ENCODE measurements at regions not wholly inside any gene's neighbourhood (a gene's known extent, or its start where the extent isn't known, plus 50 kb on each side); places are given as distances from the start of the nearest gene placed in this dataset.

DNA sequence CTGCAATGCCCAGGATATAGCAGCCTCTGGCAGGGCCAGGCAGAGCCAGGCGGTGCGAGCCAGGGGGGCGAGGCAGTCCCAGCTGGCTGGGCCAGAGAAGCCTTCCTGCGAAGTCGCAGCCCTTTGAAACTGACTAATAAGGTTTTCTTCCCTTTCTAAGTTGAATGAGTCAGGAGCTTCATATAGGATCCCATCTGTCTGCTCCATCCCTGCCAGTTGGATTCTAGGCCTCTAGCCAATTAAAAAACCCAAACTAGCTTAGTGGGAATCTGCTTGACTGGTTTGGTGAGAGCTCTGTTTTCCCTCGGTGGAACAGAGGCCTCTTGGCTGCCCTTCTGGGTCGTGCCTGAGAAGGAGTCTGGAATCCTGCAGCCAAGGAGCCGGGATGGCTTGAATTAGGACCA, 70.1 kb upstream of the RAPGEF1 start:
- no peak for DNase-seq

DNA sequence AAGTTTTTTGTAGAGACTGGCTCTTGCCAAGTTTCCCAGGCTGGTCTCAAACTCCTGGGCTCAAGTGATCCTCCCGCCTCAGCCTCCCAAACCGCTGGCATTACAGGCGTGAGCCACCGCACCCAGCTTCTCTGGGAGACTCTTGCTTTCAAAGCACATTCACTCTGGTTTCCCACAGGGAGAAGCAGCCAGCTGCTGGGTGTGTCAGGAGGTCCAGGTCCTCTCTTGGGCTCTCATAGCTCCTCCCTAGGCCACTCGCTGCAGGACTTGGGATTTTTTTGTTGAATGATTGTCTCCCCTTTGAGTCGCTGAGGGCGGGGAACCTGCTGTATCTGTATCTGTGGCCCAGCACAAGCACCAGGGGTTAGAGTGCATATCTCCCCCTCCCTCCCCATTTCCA, 68.4 kb upstream of the RAPGEF1 start:
- no peak for DNase-seq

DNA sequence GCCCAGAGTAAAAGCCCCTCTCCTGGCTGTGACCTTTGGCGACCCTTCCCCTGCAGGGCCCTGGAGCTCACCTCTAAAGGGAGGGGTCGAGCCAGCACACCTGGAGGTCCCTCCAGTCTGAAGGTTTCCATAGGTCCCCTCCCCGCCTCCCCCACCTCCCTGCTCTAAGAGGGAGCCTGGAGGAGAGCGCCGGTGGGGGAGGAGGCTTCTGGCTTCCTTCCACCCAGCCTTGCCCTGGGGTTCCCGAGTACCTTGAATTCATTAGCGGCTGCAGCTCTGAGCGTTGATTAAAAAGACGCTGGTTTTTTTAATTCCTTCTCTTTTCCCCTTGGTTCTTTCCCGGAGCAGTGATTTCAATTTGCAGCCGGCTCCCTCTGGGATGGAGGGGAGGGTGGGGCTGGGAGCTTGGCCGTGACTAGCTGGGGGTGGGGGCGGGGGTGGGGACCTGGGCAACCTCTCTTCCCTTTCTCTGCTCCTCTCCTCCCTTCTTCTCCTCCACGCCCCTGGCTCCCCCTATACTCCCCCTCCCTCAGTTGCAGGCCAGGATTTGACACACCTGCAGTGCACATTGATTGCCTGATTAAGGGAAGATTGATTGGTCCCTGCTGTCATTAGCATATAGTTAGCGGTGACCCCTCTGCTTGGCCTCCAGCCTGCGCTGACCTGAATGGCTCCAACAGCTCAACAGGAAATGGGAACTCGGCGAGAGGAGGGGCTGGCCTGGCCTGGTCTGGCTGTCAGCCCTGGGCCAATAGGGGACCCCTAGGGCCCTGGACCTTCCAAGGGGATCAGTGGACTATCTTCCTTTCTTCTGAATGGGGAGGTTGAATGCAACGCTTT, 67.5 kb upstream of the RAPGEF1 start:
- no peak for DNase-seq

DNA sequence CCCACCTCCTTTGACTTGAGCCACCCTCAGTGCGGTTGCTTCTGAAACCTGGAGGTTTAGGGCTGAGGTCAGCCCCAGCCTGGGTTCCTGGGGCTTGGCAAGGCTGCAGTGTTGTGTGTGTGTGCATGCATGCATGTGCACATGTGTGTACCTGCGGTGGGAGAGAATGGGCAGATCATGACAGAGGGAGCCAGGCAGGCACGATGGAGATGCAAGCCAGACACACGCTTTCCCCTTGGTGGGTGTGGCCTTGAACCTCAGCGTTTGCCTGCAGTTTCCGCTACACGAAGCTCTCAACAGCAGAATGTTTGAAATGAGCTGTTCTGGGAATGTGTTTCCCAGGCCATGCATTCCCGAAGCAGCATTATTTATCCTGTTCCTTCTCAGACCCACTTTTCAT, 65.9 kb upstream of the RAPGEF1 start:
- DNase-seq: no peak

DNA sequence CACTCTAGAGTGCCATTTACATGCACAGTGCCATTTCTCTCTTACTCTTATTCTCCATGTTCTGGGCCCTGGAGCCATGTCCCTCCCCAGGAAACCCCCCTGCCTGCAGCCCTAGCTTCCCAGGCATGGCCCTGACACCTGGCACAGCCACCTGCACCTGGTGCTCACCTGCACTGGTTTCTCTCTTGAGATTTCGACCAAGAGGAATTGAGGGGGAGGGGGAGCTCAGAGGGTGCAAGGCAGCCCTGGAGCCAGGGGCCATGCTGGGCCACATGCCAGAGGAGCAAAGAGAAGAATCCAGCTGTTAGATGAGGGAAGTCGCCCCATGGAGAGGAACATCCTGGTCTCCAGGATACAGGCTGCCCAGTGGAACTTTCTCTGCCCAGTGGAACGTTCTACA, 65.0 kb upstream of the RAPGEF1 start:
- DNase-seq: no peak

DNA sequence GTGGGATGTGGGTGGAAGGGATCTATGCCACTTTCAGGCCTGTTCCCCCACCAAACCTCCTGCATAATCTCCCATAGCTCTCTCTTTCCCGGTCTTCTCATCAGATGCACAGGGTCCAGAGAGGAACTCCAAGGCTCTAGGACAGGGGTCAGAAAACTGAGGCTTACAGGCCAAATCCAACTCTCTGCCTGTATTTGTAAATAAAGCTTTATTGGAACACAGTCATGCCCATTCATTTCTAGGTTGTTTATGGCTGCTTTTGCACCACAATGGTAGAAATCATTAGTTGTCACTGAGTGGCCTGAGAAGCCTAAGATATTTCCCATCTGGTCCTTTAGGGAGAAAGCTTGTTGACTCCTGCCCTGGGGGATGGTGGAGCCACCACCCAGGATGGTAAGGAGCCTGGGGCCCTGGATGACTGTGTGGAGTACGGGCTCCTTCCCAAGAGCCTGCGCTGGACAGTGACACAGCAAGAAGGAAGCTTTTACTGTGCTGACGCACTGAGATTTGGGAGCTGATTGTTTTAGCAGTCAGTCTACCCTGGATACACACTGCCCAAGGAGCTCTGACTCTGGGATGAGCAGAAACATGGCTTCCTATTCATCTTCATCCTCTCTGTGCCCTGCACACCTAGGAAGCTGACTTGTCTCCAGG, 64.0 kb upstream of the RAPGEF1 start:
- DNase-seq: no peak

DNA sequence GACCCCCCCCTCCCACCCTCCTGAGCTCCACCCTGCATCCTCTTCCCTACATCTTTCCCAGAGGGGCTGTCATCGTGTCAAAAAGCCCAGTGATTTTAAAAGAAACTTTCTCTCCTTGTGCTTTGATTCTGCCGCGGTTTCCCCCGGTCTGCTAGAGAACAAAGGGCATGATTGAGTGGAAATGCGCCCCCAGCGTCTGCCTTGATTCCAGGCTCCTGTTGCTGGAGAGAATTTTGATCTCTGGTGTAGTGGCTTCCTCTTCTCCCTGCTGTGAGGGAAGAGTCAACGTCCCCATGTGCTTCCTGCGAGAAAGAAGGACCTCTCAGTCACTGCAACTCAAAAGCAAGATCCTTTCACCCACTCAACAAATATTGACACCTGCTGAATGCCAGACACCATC, 61.9 kb upstream of the RAPGEF1 start:
- DNase-seq: no peak

DNA sequence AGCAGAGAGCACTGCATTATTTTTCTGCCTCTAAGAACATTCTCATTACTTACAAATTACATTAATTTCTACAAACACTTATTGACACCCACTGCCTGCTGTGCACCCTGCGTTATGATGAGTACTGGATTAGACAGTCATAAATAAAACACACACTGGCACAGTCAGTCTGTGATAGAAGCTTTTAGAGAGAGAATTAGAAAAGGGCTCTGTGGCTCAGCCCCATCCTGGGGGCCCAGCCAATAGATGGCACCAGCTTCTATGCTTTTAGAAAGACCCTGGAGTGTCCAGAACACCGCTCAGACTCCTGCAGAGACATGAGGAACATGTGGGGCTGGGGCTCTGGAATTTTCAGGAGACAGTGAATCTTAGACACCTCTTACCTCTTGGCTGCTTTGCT, 61.0 kb upstream of the RAPGEF1 start:
- DNase-seq: no peak

DNA sequence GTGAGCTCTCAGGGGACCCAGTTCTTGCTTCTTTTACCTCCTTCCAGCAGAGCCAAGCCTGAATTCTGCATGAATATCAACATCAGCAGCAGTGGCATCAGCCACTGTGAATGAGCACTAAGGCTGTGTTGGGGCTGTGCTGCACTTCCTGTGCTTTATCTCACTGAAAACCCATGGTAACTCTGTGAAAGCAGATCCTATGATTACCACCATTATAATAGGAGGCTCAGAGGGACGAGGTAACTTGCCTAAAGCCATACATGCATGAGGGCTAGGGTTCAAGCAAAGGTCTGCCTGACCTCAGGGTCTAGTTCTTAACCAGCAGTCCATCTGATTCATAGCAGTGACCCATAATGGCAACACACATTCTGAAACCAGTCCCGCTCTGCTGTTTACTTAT, 60.5 kb upstream of the RAPGEF1 start:
- no peak for DNase-seq

DNA sequence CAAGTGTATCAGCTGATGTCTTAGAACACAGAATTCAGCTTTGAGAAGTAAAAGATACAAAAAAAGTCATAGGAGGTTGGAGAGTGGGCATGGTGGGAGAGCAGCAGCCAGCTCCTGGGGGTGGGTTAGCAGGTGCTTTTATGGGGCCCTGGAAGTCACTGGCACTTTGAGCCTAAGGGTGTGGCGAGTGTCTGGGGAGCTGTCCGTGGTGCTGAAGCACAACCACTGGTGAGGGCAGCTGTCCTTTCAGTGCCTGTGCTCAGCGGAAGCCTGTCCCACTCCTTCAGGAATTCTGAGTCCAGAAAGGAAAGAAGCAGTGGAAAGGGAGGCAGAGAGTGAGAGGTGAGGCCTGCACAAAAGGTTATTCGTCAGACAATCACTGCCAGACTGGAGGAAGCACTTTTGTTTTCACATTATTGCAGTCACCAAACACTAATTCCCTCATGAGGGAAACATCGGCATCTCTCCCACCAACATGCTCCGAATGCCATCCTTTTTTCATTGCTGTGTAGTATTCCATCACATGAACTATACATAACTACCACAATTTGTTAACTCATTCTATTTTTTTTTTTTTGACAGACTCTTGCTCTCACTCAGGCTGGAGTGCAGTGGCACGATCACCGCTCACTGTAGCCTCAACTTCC, 59.4 kb upstream of the RAPGEF1 start:
- DNase-seq: peak; percentile 4 to 33 (median 15)

DNA sequence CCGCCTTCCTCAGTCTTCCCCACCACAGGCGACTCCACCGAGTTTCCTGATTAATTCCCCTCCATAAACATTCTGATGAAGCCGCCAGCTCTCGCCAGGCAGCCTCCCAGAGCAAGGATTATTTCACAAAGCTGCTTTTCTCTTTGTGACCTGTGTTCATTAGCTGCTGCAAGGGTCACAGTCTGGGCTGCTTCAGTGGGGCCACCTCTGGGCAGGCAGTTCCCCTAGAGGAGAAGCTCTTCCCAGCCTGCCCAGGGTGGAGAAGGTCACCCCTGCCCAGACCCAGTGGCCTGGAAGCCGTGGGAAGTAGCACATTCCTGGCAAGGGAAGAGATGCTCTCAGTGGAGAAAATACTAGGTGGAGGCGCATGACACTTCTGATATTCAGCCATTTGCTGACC, 58.4 kb upstream of the RAPGEF1 start:
- no peak for DNase-seq

DNA sequence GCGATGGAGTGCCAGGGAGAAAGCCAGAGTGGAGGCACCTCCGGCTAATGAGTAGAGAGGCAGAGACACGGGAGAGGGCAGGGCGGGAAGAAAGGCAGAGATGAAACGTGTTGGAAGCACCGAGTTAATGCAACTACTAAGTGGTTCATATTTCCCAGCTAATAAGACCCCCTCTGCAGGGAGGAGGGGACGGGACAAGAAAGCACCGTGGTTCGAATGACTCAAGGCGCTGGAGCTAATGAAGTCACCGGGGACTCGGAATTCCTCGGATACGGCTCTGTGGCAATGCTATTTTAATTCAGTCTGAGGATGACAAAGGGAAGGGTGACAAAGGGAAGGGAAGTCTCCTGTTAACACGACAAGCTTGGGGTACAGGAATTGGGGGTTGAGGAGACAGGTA, 54.5 kb upstream of the RAPGEF1 start:
- no peak for DNase-seq

DNA sequence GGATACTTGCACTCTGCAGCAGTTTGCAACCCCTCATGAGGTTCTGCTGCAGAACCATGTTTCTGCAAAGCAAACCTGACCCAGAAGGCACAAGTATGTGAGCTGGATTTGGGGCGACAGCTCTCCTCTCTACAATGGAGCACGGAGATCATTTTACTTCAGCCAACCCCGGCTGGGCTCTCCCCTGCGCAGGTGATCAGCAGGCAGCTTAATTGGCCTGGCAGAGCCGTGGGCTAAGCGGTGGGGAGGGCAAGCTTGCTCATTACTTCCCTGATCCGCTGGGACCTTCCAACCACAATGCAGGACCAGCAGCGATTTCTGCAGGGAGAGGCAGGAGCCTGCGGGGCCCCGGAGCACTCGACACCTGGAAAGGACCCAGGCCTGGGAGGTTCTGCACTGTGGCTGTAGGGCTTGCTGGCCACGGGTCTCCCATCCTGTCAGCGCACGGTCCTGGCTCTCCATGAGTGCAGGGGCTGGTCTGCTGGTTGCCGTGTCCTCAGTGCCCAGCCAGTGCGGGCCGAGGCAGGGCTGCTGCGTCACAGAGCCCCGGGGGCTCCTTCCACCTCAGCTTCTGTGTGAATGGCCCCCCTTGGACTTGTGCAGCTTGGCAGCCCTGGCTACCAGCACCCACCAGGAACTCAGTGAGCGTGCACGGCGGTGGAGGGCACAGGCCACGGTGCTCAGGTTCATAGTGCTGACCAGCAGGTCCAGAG, 51.8 kb upstream of the RAPGEF1 start:
- DNase-seq: no peak

All from activated naive CD4-positive, alpha-beta T cell (primary cell).